DMS53 treated with DMSO at 0.1 percent for 48 hours (cell line): ENCODE measurements at regions not wholly inside any gene's neighbourhood (a gene's known extent, or its start where the extent isn't known, plus 50 kb on each side); places are given as distances from the start of the nearest gene placed in this dataset.
"Not testable (repeated sequence)": the region's sequence is repeated elsewhere in the genome, so short reads cannot be mapped to it uniquely, and the experiment has no call there.

Source experiments
- DNase-seq: peaks from one replicate; lab custom pipeline; 2025; ENCODE audit not compliant: unreplicated experiment; lab: John Stamatoyannopoulos, UW

GRCh38 chr9:124124729-124125650, 113.4 kb downstream of the LHX2 start:
- peak; percentile 95 for DNase-seq

- no peak for DNase-seq
Measured at GRCh38 chr9:124125651-124125977, 114.0 kb downstream of the LHX2 start.

- DNase-seq: peak; percentile 83
Measured at GRCh38 chr9:124126648-124127646, 115.4 kb downstream of the LHX2 start.

DNA sequence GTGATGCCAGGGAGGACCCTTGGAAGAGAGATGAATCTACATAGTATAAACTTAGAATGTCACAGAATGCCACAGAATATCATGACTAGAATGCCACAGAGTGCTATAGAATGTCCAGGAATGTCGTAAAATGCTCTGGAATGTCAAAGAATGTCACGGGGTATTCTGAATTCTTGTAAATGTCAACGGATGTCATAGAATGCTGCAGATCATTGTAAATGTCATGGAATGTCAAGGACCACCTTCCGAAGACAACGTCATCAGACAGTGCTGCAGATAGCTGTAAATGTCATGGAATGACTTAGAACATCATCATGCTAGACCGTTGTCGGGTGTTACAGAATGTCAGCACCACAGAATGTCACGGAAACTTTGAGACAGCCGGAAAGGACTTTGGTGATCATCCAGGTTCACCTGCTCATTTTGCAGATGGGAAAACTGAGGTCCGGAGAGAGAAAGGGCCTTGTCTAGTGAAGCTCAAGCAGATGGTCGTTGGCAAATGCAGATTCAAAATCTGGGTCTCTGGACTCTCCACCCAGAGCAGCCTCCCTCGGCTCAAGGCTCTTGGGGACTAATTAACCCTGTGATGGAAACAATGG, 117.1 kb downstream of the LHX2 start:
- no peak for DNase-seq

DNA sequence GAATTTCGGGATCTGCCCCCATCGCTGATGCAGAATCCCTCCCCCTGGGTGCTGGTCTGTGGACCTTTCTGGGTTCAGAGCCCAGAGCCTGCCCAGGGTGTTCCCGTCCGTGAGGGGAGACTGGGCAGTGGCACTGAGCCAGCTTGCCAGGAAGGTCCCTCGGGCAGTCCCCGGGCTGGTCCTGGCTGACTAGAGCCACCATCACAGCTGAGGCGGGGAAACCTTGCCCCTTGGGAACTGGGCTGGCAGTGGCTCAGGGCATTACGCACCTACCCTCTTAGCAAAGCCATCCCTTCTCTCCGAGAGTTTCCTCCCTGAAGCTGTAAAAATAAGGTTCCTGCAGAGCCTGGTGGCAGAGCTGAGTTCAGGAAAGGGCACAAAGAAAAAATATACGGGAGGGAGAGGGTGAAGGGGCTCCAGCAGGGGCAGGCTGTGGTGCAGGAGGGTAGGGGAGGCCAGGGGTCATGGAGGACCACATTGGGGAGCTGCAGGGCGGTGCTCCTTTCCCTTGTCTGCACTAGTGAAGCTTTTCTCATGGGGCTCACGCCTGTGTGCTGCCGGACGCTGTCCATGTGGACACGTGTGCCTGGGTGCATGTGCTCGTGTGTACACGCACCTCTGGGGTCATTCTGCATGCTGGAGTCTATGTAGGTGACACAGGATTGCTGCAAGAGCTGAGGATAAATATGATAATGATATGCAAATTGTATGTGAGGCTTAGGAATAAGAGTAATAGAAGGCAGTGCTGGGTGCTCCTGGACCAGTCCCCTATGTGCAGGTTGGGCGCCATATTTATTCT, 118.9 kb downstream of the LHX2 start:
- DNase-seq: no peak

- DNase-seq: not testable (repeated sequence)
Measured at GRCh38 chr9:124131518-124131917, 120.0 kb downstream of the LHX2 start.

DNA sequence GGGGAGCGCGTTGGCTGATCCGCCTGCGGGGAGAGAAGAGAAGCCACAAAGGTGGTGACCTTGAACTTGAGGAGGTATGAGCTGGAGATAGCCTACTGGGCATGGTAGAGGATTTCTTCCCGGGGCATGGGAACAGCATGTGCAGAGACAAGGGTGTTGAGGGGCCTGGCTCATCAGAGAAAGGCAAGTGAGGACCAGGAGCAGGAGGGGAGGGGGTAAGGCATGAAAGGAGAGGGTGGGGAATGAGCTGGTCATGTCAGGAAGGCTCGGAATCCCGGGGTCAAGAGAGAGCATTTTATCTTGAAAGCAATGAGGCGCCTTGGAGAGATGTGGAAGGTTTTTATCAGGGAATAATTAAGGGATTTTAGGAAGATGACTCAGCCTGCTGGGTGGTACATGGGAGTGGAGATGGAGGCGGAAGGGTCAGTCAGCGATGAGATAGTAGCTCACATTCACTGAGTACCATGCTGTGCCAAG, 121.1 kb downstream of the LHX2 start:
- no peak for DNase-seq

DNA sequence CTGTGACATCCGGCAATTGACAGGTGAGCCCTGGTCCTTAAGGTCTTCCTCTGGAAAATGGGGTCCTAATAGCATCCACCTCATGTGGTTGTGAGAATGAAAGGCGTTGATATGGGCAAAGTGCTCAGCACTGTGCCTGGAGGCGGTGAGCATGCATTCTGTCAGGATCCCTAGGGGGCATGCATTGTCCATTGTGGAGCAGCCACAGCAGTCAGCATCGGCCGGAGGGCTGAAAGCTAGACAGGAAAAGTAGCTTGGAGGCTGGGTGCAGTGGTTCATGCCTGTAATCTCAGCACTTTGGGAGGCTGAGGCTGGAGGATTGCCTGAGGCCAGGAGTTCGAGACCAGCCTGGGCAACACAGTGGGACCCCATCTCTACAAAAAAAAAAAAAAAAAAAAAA, 122.2 kb downstream of the LHX2 start:
- peak; percentile 13 for DNase-seq

DNA sequence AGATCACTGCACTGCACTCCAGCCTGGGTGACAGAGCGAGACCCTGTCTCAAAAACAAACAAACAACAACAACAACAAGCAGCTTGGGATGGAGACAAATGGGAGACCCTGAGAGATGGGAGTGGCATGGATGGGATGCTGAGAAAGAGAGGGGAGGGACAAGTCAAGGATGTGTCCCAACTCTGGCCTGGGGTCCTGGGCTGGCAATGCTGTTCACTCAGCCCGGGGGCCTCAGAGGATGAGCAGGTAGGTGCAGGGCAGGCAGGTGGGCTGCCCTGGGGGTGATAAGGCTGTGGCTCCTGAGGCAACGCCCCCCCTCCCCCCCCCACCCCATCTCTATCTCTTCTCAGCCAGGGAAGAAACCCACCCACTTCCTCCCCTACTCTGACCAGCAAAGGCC, 123.0 kb downstream of the LHX2 start:
- DNase-seq: no peak

GRCh38 chr9:124135813-124136365, 121.9 kb upstream of the NEK6 start:
- DNase-seq: no peak

DNA sequence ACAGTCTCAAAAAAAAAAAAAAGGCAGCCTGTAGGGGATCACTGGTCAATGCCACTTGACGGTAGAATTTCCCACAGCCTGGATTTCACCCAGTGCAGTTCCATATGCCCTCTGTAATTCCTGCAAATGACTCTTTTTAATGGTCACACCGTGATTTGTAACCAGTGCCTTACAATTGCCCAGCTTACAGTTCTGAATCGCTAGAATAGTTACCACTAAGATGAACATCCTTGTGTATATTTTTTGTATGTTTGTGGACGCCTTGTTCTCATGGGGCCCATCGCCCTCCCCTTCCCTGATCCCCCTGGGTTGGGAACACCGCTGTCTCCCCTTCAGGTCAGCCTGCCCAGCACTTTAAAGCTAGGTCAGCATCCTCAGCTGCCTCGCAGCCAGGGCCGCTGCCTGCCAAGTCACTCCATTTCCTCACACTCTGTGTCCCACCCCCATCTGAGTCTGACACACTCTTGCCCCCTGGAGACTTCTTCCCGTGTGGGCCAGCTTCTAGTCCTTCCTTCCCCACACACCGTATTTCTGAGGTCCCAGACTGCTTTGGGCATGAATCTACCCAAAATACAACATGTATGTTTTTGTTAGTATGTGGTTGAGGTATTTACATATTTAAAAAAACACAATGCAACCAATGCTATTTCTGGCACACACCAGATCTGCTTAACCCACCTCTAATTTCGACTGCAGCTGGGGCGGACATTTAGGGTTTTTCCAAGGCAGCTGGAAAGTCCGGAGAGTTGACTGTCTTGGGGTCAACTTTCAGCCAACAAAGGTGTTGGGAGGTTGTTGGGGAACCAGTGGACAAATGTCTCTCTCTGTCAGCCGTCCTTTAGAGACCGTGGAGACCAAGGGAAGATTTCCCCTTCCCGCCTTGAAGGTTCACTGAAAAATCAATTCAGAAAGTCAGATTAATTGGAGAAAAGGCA, 120.5 kb upstream of the NEK6 start:
- no peak for DNase-seq

- no peak for DNase-seq
Measured at GRCh38 chr9:124137944-124138335, 119.8 kb upstream of the NEK6 start.

DNA sequence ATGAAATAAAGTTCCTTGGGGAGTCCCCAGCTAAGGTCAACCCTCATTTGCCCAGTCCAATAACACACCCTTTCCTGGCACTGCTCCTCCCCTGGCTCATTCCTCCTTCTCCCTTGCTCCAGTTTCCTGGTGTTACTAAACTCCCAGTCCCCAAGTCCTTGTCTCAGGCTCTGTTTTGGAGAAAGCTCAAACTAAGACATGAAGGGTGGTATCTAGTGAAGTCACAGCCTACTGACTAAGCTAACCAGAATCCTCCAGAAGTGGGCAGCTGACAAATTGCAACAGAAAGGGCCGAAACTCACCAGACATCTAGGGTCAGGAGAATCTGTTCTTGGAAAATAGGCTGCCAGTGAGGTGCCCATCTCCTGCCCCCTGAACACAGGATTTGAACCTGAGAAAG, 118.7 kb upstream of the NEK6 start:
- no peak for DNase-seq

DNA sequence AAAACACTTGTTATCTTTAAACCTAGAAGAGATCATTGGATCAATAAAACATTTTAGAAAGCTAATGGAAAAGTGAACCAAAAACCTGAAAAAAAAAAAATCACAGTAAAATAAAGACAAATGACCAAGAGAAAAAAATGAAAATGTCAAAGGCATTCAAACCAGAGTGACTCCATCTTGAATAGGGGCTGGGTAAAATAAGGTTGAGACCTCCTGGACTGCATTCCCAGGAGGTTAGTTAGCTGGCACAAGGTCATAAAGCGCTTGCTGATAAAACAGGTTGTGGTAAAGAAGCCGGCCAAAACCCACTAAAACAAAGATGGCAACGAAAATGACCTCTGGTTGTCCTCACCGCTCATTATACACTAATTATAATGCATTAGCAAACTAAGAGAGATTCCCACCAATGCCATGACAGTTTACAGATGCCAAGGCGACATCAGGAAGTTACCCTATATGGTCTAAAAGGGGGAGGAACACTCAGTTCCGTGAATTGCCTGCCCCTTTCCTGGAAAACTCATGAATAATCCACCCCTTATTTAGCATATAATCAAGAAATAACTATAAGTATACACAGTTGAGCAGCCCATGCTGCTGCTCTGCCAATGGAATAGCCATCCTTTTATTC, 116.7 kb upstream of the NEK6 start:
- no peak for DNase-seq

DNA sequence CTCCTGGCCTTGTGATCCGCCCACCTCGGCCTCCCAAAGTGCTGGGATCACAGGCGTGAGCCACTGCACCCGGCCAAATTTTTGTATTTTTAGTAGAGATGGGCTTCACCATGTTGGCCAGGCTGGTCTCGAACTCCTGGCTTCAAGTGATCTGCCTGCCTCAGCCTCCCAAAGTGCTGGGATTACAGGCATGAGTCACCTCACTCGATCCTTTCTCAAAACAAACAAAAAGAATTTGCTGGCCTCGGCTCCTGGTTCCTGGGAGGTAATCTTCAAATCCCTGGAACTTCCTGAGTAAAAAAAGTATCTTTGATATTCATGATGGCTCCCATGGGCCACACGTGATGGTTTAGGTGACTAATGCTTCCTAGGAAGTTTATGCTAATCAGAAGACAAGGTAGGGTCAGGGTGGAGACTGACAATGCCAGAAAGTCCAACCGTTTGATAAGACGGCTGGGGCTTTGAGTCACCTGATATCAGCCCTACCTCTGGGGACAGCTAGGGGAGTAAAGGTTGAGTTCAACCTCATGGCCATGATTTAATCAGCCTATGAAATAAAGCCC, 113.1 kb upstream of the NEK6 start:
- DNase-seq: peak; percentile 70

DNA sequence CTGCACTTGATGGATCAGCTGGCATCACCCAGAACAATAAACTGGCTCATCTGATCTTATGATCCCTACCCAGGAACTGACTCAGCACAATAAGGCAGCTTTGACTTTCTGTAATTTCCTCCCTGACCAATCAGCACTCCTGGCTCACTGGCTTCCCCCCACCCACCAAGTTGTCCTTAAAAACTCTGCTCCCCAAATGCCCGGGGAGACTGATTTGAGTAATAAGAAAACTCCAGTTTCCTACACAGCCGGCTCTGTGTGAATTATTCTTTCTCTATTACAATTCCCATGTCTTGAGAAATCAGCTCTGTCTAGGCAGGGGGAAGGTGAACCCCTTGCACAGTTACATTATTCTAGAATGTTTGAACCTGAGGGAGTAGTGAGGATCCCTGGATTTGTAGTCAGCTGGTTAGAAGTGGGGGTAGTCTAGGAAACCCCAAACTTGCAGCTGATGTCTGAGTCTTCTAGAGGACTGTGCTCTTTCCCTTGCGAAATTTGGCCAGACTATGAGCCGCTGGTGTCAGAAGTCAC, 111.7 kb upstream of the NEK6 start:
- no peak for DNase-seq

DNA sequence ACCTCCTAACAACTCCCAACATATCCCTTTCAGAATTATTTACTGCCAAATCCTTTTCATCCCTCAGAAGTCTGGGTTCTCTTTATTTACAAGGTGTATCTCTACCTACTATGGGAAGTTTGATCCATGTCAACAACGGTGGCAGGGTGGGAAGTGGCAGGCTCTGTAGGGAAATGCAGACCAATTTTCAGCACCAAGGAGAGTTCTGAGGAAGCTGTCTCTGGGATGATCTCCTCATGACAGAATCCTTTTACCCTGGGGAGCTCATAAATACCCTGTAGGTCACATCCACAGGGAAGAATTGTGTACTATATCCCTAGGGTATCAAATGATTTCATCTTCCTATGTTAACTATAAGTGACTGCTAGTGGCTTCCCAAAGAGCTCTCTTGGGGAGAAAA, 107.8 kb upstream of the NEK6 start:
- DNase-seq: no peak

DNA sequence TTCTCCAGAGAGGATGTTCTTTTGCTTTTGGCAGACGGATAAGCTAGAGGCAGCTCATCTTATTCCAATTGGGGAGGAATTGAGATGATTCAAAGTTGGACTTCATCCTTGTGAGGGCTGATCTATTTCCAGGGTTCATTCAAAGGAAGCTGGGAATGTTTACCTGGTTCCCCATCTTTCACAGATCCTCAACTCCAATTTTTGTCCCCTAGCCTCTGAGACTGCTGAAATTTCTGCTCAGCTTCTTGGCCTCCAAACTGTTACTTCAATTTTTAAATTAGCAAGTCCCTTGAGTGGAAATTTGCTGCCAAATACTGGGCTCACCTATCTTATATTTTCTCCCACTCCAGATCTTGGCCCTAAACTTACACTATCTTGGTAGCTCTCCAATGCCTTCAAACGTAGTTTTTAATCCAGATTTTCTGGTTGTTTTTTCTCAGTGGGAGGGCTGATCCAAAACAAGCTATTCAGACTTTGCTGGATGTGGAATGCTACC, 93.9 kb upstream of the NEK6 start:
- DNase-seq: no peak
